SHP77 treated with DMSO at 0.1 percent for 48 hours (cell line): ENCODE measurements at regions not wholly inside any gene's neighbourhood (a gene's known extent, or its start where the extent isn't known, plus 50 kb on each side); places are given as distances from the start of the nearest gene placed in this dataset.
"Not testable (repeated sequence)": the region's sequence is repeated elsewhere in the genome, so short reads cannot be mapped to it uniquely, and the experiment has no call there.

Experiments used
- DNase-seq: peaks from one replicate; lab custom pipeline; 2025; lab: John Stamatoyannopoulos, UW

GRCh38 chrX:74251006-74251930, 52.7 kb upstream of the ZCCHC13 start:
- DNase-seq, result no peak

GRCh38 chrX:74250574-74250973, 53.4 kb upstream of the ZCCHC13 start:
- DNase-seq, result no peak

GRCh38 chrX:74249963-74250362, 54.0 kb upstream of the ZCCHC13 start:
- DNase-seq, result no peak

GRCh38 chrX:74248889-74249288, 55.1 kb upstream of the ZCCHC13 start:
- no peak for DNase-seq

GRCh38 chrX:74246524-74246923, 57.5 kb upstream of the ZCCHC13 start:
- DNase-seq, result no peak

GRCh38 chrX:74242484-74243138, 61.4 kb upstream of the ZCCHC13 start:
- DNase-seq, result no peak

GRCh38 chrX:74242050-74242449, 61.9 kb upstream of the ZCCHC13 start:
- DNase-seq, result no peak

- DNase-seq, result no peak
Observed at GRCh38 chrX:74238771-74239170, 65.2 kb upstream of the ZCCHC13 start.

- DNase-seq, result no peak
Observed at GRCh38 chrX:74234818-74235217, 69.2 kb upstream of the ZCCHC13 start.

GRCh38 chrX:74232859-74233258, 71.1 kb upstream of the ZCCHC13 start:
- DNase-seq, result no peak

- DNase-seq, result no peak
Observed at GRCh38 chrX:74231625-74232024, 72.4 kb upstream of the ZCCHC13 start.

- DNase-seq, result no peak
Observed at GRCh38 chrX:74230094-74230493, 73.9 kb upstream of the ZCCHC13 start.

GRCh38 chrX:74225111-74225510, 78.9 kb upstream of the ZCCHC13 start:
- no peak for DNase-seq

GRCh38 chrX:74220277-74220676, 83.7 kb upstream of the ZCCHC13 start:
- no peak for DNase-seq

GRCh38 chrX:74218895-74219294, 85.1 kb upstream of the ZCCHC13 start:
- no peak for DNase-seq

- no peak for DNase-seq
Observed at GRCh38 chrX:74216421-74216820, 87.6 kb upstream of the ZCCHC13 start.

- DNase-seq, result no peak
Observed at GRCh38 chrX:74211911-74212310, 92.1 kb upstream of the ZCCHC13 start.

- no peak for DNase-seq
Observed at GRCh38 chrX:74207539-74207938, 96.4 kb upstream of the ZCCHC13 start.

GRCh38 chrX:74195605-74196004, 108.4 kb upstream of the ZCCHC13 start:
- no peak for DNase-seq

GRCh38 chrX:74195120-74195519, 108.9 kb upstream of the ZCCHC13 start:
- DNase-seq, result no peak

GRCh38 chrX:74187211-74187610, 116.8 kb upstream of the ZCCHC13 start:
- no peak for DNase-seq

- DNase-seq, result not testable (repeated sequence)
Observed at GRCh38 chrX:74183047-74183446, 120.9 kb upstream of the ZCCHC13 start.

- DNase-seq, result not testable (repeated sequence)
Observed at GRCh38 chrX:74181976-74182375, 122.0 kb upstream of the ZCCHC13 start.
